Osteocyte (in vitro differentiated cells): ENCODE measurements at regions not wholly inside any gene's neighbourhood (a gene's known extent, or its start where the extent isn't known, plus 50 kb on each side); places are given as distances from the start of the nearest gene placed in this dataset.

Experiments used
- DNase-seq: peaks from one replicate; pipeline ENCODE4 v3.0.0; 2021; ENCODE audit warnings: mixed read lengths; ENCODE audit not compliant: unreplicated experiment; ENCODE audit errors: extremely low spot score
- H3K27ac Mint-ChIP-seq: one replicate; pipeline ENCODE4 v1.8.0; 2021; ENCODE audit warnings: mild to moderate bottlenecking, mixed read lengths; ENCODE audit not compliant: unreplicated experiment
- H3K27me3 Mint-ChIP-seq: one replicate; pipeline ENCODE4 v1.8.0; 2021; ENCODE audit warnings: mixed read lengths; ENCODE audit not compliant: unreplicated experiment
- H3K36me3 Mint-ChIP-seq: one replicate; pipeline ENCODE4 v1.8.0; 2021; ENCODE audit warnings: mixed read lengths; ENCODE audit not compliant: unreplicated experiment
- H3K4me1 Mint-ChIP-seq: one replicate; pipeline ENCODE4 v1.8.0; 2021; ENCODE audit warnings: mixed read lengths; ENCODE audit not compliant: unreplicated experiment
- H3K4me3 Mint-ChIP-seq: one replicate; pipeline ENCODE4 v1.8.0; 2021; ENCODE audit warnings: mild to moderate bottlenecking, moderate library complexity, mixed read lengths; ENCODE audit not compliant: unreplicated experiment
- H3K9me3 Mint-ChIP-seq: one replicate; pipeline ENCODE4 v1.8.0; 2021; ENCODE audit warnings: mixed read lengths; ENCODE audit not compliant: unreplicated experiment
- CTCF ChIP-seq: fragments of 200-600 bp; sonication (generic); IDR thresholded peaks from 2 replicates; pipeline ENCODE4 v1.5.0; 2021; ENCODE audit warnings: antibody characterized with exemption, mild to moderate bottlenecking, moderate library complexity

- peaks cover 6% of the 10 kb centered on the region for H3K4me1 Mint-ChIP-seq
- H3K27me3 Mint-ChIP-seq, result no peaks in the 10 kb centered on the region
- H3K4me3 Mint-ChIP-seq, result no peak overlapping the region
- no peak for DNase-seq
- H3K27ac Mint-ChIP-seq, result no peak overlapping the region
- no peaks in the 10 kb centered on the region for H3K36me3 Mint-ChIP-seq
- no peaks in the 10 kb centered on the region for H3K9me3 Mint-ChIP-seq
- no peak for TF ChIP-seq CTCF
These were observed 341.3 kb downstream of the SPRY2 start for GRCh38 chr13:79999601-80000000.

GRCh38 chr13:79998381-79998880 lies 342.5 kb downstream of the SPRY2 start:
- no peak for TF ChIP-seq CTCF
- H3K27ac Mint-ChIP-seq, result no peak overlapping the region
- no peaks in the 10 kb centered on the region for H3K27me3 Mint-ChIP-seq
- H3K9me3 Mint-ChIP-seq, result no peaks in the 10 kb centered on the region
- DNase-seq, result no peak
- H3K4me1 Mint-ChIP-seq, result peaks cover 8% of the 10 kb centered on the region
- H3K4me3 Mint-ChIP-seq, result no peak overlapping the region
- no peaks in the 10 kb centered on the region for H3K36me3 Mint-ChIP-seq

- Mint-ChIP-seq H3K4me1 (peaks cover 8% of the 10 kb centered on the region), H3K9me3 (no peaks in the 10 kb centered on the region), H3K4me3 (no peak overlapping the region), H3K36me3 (no peaks in the 10 kb centered on the region), H3K27me3 (no peaks in the 10 kb centered on the region), H3K27ac (no peak overlapping the region)
- no peak for TF ChIP-seq CTCF
- no peak for DNase-seq
These were observed 343.7 kb downstream of the SPRY2 start for GRCh38 chr13:79997244-79997643.

GRCh38 chr13:79995334-79995733 lies 345.6 kb downstream of the SPRY2 start:
- H3K9me3 Mint-ChIP-seq, result no peaks in the 10 kb centered on the region
- no peak overlapping the region for H3K27ac Mint-ChIP-seq
- no peaks in the 10 kb centered on the region for H3K27me3 Mint-ChIP-seq
- no peak for DNase-seq
- H3K36me3 Mint-ChIP-seq, result no peaks in the 10 kb centered on the region
- TF ChIP-seq CTCF, result no peak
- H3K4me3 Mint-ChIP-seq, result no peak overlapping the region
- peaks cover 12% of the 10 kb centered on the region for H3K4me1 Mint-ChIP-seq

- no peaks in the 10 kb centered on the region for H3K36me3 Mint-ChIP-seq
- no peak overlapping the region for H3K4me3 Mint-ChIP-seq
- TF ChIP-seq CTCF, result no peak
- no peak overlapping the region for H3K27ac Mint-ChIP-seq
- no peaks in the 10 kb centered on the region for H3K9me3 Mint-ChIP-seq
- peaks cover 26% of the 10 kb centered on the region for H3K4me1 Mint-ChIP-seq
- H3K27me3 Mint-ChIP-seq, result no peaks in the 10 kb centered on the region
- no peak for DNase-seq
These were observed 348.8 kb downstream of the SPRY2 start for GRCh38 chr13:79992111-79992510.
